ENCODE measurements at regions not wholly inside any gene's neighbourhood (a gene's known extent, or its start where the extent isn't known, plus 50 kb on each side); places are given as distances from the start of the nearest gene placed in this dataset.

DNA sequence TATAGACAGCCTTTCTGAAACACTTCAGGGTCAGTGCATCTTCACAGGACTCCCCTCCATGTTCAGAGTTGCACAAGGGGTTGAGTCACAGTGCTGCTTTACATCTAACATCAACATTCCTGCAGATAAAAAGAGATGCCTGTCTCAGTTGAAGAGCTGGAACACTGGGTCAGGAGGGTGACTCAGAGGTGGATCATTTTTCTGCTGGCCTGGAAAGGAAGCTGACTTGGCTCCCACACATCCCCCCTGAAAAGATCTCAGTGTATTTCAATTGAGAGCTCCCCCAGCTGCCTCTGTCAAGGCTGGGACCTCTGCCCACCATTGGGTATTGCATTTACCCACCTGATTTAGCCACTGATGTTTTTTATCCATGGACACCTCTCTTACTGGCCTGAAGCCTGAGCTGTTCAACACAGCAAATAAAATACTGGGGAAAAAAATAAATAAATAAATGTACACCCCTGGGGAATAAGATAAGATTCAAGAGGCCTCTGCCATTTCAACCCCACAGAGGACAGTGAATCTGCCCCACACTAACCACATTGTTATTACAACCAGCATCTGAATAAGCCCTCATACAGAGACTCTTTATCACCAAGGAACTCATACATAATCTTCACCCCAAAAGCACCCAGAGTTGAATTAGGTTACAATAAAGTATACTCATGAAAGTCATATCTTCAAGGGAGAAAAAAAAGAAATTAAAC lies 716.4 kb downstream of the SEMA5A start:
- Histone ChIP-seq H3K27me3 (ENCODE audit: control insufficient read depth, low read length) (no peaks in the 10 kb centered on the region), H3K79me2 (ENCODE audit: control insufficient read depth, low read length) (no peaks in the 10 kb centered on the region), H3K4me1 (ENCODE audit: control insufficient read depth, low read length) (no peaks in the 10 kb centered on the region), H3K9me2 (replicated peaks; ENCODE audit: control insufficient read depth, low read length) (no peaks in the 10 kb centered on the region), H3K36me3 (ENCODE audit: control insufficient read depth, low read length) (no peaks in the 10 kb centered on the region), H3K4me2 (ENCODE audit: low read length) (no peak overlapping the region), H3K4me3 (ENCODE audit: low read length) (no peak overlapping the region), H3K27ac (ENCODE audit: low read depth, low read length) (no peak overlapping the region), H3F3A (ENCODE audit: control insufficient read depth, insufficient read depth) (no peaks in the 10 kb centered on the region), H3K9me3 (ENCODE audit: control insufficient read depth, insufficient read depth, low read length) (no peaks in the 10 kb centered on the region), H4K20me1 (ENCODE audit: control insufficient read depth, insufficient read depth, low read depth, low read length) (no peaks in the 10 kb centered on the region)
- no peak for TF ChIP-seq EZH2phosphoT487 (IDR thresholded peaks at IDR 0.05; ENCODE audit: borderline replicate concordance, low read length)
- no peak for TF ChIP-seq CTCF (IDR thresholded peaks at IDR 0.05; ENCODE audit: low read depth, low read length, poor library complexity, severe bottlenecking)

GRCh38 chr5:8831251-8831650 lies 714.6 kb downstream of the SEMA5A start:
- Histone ChIP-seq H3K4me2 (ENCODE audit: low read length) (no peak overlapping the region), H3K9me3 (ENCODE audit: control insufficient read depth, insufficient read depth, low read length) (no peaks in the 10 kb centered on the region), H3K27me3 (ENCODE audit: control insufficient read depth, low read length) (no peaks in the 10 kb centered on the region), H3K9me2 (replicated peaks; ENCODE audit: control insufficient read depth, low read length) (no peaks in the 10 kb centered on the region), H3K79me2 (ENCODE audit: control insufficient read depth, low read length) (no peaks in the 10 kb centered on the region), H3K4me1 (ENCODE audit: control insufficient read depth, low read length) (no peaks in the 10 kb centered on the region), H3K36me3 (ENCODE audit: control insufficient read depth, low read length) (no peaks in the 10 kb centered on the region), H4K20me1 (ENCODE audit: control insufficient read depth, insufficient read depth, low read depth, low read length) (no peaks in the 10 kb centered on the region), H3K4me3 (ENCODE audit: low read length) (no peak overlapping the region), H3K27ac (ENCODE audit: low read depth, low read length) (no peak overlapping the region), H3F3A (ENCODE audit: control insufficient read depth, insufficient read depth) (no peaks in the 10 kb centered on the region)
- TF ChIP-seq EZH2phosphoT487 (IDR thresholded peaks at IDR 0.05; ENCODE audit: borderline replicate concordance, low read length) (no peak), CTCF (IDR thresholded peaks at IDR 0.05; ENCODE audit: low read depth, low read length, poor library complexity, severe bottlenecking) (no peak)

GRCh38 chr5:8831854-8832253 lies 714.0 kb downstream of the SEMA5A start:
- no peak overlapping the region for H3K4me3 ChIP-seq (ENCODE audit: low read length)
- H3K36me3 ChIP-seq (ENCODE audit: control insufficient read depth, low read length), result no peaks in the 10 kb centered on the region
- no peaks in the 10 kb centered on the region for H3K9me2 ChIP-seq (replicated peaks; ENCODE audit: control insufficient read depth, low read length)
- no peaks in the 10 kb centered on the region for H3K4me1 ChIP-seq (ENCODE audit: control insufficient read depth, low read length)
- H3K27me3 ChIP-seq (ENCODE audit: control insufficient read depth, low read length), result no peaks in the 10 kb centered on the region
- no peak for TF ChIP-seq CTCF (IDR thresholded peaks at IDR 0.05; ENCODE audit: low read depth, low read length, poor library complexity, severe bottlenecking)
- TF ChIP-seq EZH2phosphoT487 (IDR thresholded peaks at IDR 0.05; ENCODE audit: borderline replicate concordance, low read length), result no peak
- no peak overlapping the region for H3K27ac ChIP-seq (ENCODE audit: low read depth, low read length)
- no peak overlapping the region for H3K4me2 ChIP-seq (ENCODE audit: low read length)
- no peaks in the 10 kb centered on the region for H4K20me1 ChIP-seq (ENCODE audit: control insufficient read depth, insufficient read depth, low read depth, low read length)
- no peaks in the 10 kb centered on the region for H3F3A ChIP-seq (ENCODE audit: control insufficient read depth, insufficient read depth)
- H3K9me3 ChIP-seq (ENCODE audit: control insufficient read depth, insufficient read depth, low read length), result no peaks in the 10 kb centered on the region
- H3K79me2 ChIP-seq (ENCODE audit: control insufficient read depth, low read length), result no peaks in the 10 kb centered on the region
